Gastroesophageal sphincter (tissue), 3 donors: ENCODE measurements at regions not wholly inside any gene's neighbourhood (a gene's known extent, or its start where the extent isn't known, plus 50 kb on each side); places are given as distances from the start of the nearest gene placed in this dataset.

ENCODE experiments used
- POLR2AphosphoS5 ChIP-seq: sonication (generic); formaldehyde crosslinking; IDR thresholded peaks from one replicate; pipeline ENCODE4 v1.6.1; 2017; ENCODE audit warnings: antibody characterized with exemption
- TF ChIP-seq, protein P1 (sequence below), 4 experiments: fragments of 200-600 bp in 2 of 4; fragments of 450-650 bp in 2 of 4; sonication (generic) in 1 of 4; IDR thresholded peaks; one replicate each; pipeline ENCODE4 v1.5.1; 2017 to 2019; ENCODE audit warnings: antibody characterized with exemption in 4 of 4, mild to moderate bottlenecking in 2 of 4, moderate library complexity in 2 of 4

DNA sequence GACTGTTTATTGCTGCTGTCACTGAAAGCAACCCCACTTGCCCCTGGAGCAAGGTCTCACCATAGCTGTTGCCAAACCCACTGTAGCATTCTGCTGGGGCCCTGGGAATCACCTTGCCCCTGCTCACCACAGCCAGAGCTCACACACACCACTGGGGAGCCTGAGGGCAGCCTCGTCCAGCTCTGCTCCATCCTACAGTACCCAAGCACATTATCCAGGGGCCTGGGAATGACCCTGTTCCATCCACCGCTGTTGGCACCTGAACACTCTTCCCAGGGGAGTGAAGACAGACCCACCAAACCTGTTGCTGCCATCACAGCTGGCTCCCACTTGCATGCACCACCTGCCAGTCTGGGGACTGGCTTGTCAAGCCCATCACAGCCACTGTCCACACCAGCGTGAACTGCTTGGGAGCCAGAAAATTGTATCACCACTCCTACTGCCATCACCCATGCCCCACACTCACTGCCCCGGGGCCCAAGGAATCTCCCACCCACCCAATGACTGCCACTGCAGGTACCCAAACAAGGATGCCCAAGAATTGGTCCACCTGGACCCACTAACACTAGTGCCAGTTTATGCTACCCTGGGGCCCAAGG, 811.3 kb downstream of the KLHL13 start:
- TF ChIP-seq, protein P1, sequence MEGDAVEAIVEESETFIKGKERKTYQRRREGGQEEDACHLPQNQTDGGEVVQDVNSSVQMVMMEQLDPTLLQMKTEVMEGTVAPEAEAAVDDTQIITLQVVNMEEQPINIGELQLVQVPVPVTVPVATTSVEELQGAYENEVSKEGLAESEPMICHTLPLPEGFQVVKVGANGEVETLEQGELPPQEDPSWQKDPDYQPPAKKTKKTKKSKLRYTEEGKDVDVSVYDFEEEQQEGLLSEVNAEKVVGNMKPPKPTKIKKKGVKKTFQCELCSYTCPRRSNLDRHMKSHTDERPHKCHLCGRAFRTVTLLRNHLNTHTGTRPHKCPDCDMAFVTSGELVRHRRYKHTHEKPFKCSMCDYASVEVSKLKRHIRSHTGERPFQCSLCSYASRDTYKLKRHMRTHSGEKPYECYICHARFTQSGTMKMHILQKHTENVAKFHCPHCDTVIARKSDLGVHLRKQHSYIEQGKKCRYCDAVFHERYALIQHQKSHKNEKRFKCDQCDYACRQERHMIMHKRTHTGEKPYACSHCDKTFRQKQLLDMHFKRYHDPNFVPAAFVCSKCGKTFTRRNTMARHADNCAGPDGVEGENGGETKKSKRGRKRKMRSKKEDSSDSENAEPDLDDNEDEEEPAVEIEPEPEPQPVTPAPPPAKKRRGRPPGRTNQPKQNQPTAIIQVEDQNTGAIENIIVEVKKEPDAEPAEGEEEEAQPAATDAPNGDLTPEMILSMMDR (IDR thresholded peaks at IDR 0.05) = no peak
- no peak for TF ChIP-seq POLR2AphosphoS5
